C4-2B (cell line): ENCODE measurements at regions not wholly inside any gene's neighbourhood (a gene's known extent, or its start where the extent isn't known, plus 50 kb on each side); places are given as distances from the start of the nearest gene placed in this dataset.
A peak's percentile ranks its signal among the peaks of the same experiment; 100 is the strongest.

Source experiments
- H3K27ac ChIP-seq: fragments of 450-650 bp; 2 replicates; pipeline ENCODE4 v1.5.1; 2017
- ZFX ChIP-seq: fragments of 450-650 bp; IDR thresholded peaks from 2 replicates; pipeline ENCODE4 v1.6.1; 2017
- TF ChIP-seq, protein P1 (sequence below): fragments of 450-650 bp; conservative IDR thresholded peaks from 2 replicates; pipeline ENCODE4 v1.5.1; 2017; ENCODE audit warnings: mild to moderate bottlenecking

DNA sequence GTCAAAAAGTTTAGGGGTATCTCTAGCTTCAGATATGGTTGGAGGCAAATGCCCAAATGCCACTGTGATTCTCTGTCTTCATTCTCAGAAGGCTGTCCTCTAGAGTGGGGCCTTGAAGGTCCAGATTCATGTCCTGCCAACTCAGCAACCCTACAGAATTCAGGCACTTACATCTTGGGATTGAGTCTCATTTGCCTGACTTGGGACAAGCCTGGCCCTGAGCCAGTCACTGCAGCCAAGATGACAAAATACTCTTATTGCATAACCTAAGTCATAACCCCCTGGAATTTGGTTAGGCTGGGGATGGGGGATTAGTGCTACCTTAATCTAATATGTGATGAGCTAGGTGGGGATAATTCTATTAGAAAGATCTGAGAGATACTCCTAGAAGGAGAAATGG, 100.5 kb downstream of the AREG start:
- TF ChIP-seq, protein P1, sequence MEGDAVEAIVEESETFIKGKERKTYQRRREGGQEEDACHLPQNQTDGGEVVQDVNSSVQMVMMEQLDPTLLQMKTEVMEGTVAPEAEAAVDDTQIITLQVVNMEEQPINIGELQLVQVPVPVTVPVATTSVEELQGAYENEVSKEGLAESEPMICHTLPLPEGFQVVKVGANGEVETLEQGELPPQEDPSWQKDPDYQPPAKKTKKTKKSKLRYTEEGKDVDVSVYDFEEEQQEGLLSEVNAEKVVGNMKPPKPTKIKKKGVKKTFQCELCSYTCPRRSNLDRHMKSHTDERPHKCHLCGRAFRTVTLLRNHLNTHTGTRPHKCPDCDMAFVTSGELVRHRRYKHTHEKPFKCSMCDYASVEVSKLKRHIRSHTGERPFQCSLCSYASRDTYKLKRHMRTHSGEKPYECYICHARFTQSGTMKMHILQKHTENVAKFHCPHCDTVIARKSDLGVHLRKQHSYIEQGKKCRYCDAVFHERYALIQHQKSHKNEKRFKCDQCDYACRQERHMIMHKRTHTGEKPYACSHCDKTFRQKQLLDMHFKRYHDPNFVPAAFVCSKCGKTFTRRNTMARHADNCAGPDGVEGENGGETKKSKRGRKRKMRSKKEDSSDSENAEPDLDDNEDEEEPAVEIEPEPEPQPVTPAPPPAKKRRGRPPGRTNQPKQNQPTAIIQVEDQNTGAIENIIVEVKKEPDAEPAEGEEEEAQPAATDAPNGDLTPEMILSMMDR: no peak
- TF ChIP-seq ZFX: no peak
- H3K27ac ChIP-seq: peak overlapping the region; percentile 38; the same call in 1 of the 2 replicates

DNA sequence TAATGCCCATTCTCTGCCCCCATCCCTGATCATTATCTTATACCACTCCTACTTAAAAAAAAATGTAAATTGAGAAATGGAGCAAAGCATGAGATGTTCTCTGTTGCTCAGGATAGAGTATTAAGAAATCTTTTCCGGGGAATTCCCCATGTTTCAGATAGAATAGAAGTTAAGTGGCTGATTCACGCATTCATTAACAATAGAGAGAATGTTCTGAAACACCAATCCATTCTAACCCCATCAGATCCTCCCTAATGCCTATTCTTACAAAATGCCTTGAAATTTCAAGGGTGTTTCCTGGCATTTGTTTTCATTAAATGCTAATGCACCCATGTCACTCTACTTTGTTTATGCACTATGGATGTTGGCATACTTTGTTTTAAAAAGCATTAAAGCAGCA, 101.1 kb downstream of the AREG start:
- no peak overlapping the region for H3K27ac ChIP-seq
- TF ChIP-seq, protein P1: no peak
- TF ChIP-seq ZFX: no peak

DNA sequence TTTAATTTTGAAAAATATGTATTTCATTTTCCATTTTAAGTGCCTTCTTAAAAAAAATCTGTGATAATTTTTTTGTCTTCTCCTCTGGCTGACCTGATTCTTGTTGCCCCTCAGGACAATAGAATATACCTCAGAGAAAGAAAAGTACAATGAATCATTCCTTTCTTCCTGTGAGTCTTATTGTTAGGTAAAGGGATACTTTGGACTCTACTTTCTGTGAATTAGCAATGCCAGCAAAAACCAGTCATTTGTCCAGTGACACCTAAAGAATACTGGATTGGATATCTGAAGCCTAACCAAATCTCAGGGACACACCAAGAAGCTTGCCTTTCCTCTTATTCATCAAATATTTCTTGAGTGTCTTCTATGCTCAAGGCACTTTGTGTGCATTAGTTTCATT, 102.1 kb downstream of the AREG start:
- no peak overlapping the region for H3K27ac ChIP-seq
- TF ChIP-seq, protein P1: no peak
- no peak for TF ChIP-seq ZFX

DNA sequence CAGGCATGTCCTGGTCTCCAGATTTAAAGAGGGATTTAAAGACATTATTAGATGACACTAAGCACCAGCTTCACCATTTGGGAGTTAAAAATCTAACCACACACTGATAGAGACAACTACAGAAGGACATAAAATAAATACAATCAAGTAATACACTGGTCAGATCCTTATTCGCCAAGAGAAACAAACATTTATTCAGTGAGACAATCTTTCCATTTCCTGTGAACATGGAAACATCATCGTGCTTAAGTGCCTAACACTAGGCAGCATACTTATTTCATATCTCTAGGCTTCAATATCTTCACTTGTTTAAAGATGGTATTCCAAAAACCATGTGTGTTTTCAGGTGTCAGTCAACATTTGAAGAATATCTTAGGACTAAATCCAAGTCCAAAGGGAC, 103.6 kb downstream of the AREG start:
- H3K27ac ChIP-seq: no peak overlapping the region
- TF ChIP-seq, protein P1: no peak
- no peak for TF ChIP-seq ZFX

DNA sequence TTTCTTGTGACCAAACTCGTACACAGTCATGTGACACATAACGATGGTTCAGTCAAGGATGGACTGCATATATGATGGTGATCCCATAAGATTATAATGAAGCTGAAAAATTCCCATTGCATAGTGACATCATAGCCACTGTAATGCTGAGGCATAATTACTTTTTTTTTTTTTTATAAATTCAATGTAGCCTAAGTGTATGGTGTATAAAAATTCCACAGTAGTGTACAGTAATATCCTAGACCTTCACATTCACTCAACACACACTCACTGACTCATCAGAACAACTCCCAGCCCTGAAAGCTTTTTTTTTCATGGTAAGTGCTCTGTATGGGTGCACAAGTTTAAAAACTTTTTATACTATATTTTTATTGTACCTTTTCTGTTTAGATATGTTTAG, 105.0 kb downstream of the AREG start:
- no peak overlapping the region for H3K27ac ChIP-seq

DNA sequence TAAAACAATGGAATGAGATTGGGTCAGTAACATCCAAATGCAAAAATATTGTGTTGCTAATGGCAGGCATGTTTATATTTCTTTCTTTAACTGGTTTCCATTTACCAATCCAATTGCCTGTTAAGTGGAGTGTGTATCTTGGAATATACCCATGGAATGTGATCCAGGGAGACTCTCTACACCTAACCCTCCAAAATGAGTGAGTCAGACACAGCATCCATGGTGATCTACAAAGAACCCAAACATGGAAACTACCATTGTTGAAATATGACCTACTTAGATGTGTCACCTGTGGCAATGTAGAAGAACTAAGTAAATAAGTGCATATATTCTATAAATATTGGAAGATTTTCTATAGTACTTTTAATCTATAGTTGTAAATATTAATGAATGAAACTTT, 110.3 kb downstream of the AREG start:
- H3K27ac ChIP-seq: no peak overlapping the region
- TF ChIP-seq, protein P1: no peak
- TF ChIP-seq ZFX: no peak

More for the DNA sequence above, 105.0 kb downstream of the AREG start:
- TF ChIP-seq ZFX: no peak
- TF ChIP-seq, protein P1: no peak

DNA sequence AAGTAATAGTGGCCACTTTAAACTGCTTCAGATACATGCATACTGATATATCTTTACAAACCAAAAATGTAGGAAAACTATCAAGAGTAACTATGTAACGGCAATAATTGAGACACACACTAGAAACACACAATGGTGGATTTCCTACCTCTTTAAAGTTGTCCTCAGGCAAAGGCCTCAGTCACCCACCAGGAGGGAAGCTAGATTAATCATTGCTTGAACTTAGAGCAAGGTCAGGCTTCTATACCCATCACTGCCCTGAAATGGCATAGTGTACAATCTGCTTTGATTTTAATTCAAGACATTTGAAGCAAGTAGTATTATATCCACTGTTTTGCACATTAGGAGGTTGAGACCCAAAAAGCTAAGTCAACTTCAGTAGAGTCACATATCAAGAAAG, 110.9 kb downstream of the AREG start:
- no peak overlapping the region for H3K27ac ChIP-seq
- TF ChIP-seq, protein P1: no peak
- TF ChIP-seq ZFX: no peak
